T1000 (cell line): ENCODE measurements at regions not wholly inside any gene's neighbourhood (a gene's known extent, or its start where the extent isn't known, plus 50 kb on each side); places are given as distances from the start of the nearest gene placed in this dataset.

Source experiments
- DNase-seq: peaks from one replicate; lab custom pipeline; 2025; ENCODE audit warnings: mixed read lengths; lab: John Stamatoyannopoulos, UW

DNA sequence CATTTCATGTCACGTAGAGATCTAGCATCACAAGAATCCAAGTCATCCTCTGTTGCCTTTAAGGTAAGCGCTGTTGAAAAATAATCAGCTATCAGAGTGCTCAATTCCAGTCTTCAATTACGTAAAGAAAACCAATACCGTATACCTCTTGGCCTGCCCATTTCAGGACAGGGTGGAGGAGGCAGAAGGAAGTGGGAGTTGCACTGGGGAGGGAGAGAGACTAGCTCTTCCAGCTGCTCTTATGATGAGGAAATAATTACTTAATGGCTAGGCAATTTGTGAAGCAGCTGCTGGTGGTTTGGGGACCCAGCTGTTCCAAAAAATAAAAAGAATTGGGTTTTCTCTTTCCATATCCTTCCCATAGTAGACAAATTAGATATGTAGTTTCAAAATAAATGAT is 365.8 kb upstream of the MCTP2 start:
- DNase-seq = no peak

DNA sequence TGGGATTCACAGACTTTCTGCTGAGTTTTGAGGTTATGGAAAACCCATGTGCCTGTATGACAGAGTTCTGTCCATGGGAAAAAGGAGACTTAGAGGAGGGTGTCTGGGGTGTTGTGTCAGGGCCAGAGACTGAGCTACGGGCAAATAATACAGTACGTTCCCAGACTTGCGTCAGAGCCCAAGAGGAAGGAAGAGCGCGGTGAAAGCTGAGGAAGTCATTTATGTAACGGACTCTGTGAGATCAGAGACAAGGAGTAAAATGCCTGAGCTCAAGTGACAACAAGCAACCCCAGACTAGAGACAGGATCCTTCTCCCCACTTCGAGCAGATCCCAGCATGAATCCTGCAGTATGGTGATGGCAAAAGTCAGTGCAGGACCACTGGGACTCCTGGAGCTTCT is 368.6 kb upstream of the MCTP2 start:
- no peak for DNase-seq

DNA sequence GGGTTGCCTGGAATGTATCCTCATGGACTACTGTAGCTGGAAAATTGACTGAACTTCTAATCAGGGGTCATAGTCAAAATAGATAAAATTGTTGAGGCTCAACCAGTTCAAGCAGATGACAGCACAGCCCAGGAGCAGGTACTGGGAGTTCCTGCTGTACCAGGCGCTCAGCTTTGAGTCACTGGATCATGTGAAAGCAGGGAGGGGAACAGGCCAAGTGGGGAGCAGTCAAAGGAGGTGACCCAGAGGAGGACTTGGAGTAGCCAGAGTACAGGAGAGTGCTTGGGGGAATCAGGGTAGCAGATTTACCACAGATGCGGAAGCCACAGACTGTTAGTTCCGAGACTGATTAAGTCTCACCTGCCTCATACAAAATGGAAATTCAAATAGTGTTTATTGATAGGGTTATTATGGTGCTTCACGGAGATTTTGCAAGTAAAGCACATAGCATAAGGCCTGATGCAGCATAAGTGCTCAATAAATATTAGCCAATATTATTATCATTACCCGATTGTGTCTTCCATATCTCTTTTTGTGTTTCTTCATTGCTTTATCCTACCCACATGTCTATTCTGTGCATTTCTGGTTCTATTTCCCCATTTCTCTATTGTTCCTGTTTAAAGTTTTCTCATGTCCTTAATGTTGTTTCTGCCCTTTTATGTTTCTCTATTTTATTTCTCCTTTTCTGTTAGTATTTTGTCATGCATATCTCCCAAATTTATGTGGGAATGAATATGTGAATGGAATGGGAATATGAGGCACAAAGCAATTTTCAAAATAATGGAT is 369.2 kb upstream of the MCTP2 start:
- DNase-seq = no peak

DNA sequence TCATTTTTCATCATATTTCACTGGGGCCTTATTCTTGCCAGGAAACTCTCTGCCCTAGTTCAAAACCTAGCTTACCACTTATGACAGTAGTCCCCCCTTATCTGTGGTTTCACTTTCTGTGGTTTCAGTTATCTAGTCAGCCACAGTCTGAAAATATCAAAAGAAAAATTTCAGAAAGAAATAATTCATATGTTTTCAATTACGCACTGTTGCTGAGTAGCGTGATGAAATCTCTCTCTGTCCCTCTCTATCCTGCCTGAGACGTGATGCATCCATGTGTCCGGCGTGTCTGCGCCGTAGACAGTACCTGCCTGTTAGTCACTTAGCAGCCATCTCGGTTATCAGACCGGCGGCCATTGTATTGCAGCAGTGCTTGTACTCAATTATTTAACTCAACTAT is 369.9 kb upstream of the MCTP2 start:
- DNase-seq = no peak

DNA sequence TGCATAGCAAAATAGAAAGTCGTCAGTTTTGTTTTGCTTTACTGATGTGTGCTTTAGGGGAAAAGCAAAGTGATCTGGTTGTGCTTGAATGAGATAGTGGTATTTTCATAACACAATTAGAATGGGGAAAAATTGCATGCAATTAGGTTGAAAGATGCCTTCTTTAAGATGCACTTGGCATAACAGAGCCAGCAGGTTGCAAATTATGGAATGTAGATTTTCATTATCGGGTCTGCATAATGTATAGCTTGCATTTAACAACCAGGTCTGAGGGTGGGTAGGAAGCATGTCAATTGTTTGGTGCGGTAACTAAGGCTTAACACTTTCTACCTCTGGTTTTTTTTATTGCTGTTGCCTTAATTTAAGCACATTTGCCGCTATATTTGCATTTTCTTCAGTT is 370.7 kb upstream of the MCTP2 start:
- DNase-seq = no peak

DNA sequence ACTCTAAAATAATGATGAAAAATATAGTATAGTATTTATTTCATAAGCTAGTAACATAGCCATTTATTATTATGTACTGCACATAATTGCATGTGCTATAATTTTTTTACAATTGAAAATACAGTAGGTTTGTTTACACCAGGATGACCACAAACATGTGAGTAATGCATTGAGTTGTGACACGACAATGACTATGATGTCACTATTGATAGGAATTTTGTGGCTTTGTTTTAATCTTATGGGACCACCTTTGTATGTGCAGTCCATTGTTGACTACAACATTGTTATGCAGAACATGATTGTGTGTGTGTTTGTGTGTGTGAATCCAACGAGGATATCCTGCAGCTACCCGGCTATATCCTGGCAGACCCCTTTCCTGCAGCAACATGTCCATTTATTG is 372.2 kb upstream of the MCTP2 start:
- DNase-seq = no peak

DNA sequence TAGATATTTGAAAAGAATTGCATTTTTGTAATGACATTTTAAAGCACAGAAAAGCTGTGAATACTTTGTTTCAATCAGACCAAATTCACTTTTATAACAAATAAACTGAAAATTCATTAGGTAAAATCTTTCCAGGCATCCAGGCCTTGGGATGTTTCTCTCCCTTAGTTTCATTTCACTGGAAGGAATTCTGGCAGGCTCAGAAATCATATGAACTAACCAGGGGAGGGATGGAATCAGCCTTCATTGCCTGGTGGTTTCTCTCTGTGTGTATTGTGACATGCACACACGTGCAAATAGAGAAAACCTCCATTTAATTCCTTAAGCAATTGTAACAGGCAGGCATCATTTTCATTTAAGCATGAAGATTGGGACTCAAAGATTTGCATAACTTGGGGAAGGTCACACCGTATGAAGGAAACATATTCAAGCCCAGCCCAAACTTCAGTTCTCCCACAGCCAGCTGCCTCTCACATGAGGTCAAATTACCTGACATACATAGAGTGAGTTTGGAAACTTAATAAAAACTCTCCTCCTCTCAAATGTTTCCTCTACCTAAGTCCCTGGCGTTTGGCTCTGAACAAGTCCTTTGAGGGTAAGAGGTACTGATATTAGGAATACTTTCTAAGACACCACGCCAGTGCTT is 376.1 kb upstream of the MCTP2 start:
- no peak for DNase-seq

DNA sequence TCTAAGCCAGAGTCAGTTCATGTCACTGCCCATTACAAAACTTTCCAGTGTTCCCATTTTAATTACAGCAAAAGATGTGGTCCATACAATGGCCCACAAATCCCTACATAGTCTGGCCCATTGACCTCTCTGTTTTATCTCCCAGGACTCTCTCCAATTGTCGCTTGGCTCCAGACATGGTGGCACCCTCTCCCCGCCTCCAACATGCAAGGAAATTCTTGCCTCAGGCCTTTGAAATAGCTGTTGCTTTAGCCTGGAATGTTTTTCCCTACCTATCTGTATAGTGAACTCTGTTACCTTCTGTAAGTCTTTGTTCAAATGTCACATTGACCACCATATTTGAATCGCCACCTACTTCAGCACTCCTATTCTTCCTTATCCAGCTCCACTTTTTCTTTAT is 377.3 kb upstream of the MCTP2 start:
- no peak for DNase-seq

DNA sequence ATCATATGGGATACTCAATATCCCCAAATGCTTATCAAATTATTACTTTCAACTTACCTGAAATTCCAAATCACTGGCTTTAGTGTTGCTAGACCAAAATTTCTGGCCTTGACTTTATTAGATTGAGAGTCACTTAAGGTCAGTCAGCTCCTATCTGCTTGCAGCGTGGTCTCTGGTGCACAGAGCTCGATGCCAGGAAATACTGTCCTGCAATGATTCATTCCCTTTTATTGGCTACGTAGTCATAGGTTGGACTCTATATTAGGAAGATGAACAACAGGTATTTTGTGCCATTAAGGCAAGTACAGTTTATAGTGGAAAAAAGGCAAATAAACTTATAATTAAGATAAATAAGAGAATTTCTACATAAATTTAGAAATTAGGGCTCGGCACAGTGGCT is 378.6 kb upstream of the MCTP2 start:
- DNase-seq = no peak

DNA sequence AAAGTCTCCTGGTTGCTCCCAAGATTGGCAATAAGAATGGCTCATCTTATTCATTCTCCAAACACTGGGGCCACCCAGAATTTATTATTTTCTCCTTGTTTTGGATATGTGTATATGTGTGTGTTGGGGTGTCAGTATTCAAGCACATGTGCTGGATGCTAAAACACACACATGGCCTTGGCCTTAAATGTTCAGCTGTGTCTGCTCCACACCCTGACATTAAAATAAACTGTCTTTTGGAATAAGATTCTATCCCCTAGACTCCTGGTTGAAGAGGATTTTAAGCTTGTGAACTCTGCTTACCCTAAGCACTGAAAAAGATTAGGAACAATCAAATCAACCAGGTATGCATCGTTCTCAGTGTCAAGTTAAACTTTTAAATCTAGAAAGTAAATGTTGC is 382.9 kb upstream of the MCTP2 start:
- no peak for DNase-seq

DNA sequence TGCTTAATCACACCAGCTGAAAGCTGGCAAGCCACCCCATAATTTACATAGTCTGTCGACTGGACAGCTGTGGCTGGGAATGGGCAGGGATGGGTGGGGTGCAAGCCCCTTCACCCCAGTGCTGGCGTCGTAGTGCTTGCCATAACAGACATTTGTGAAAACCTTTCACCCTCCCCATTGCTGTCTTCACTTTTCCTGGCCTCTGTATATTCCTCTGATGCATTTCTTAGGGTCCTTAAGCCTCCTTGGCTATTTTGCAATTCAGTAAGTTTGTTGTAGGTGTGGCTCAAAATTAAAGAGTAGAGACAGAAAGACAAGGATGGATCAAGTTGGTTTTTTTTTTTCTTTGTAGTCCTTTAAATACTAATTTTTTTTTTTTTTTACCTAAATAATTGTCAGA is 383.3 kb upstream of the MCTP2 start:
- DNase-seq = no peak

DNA sequence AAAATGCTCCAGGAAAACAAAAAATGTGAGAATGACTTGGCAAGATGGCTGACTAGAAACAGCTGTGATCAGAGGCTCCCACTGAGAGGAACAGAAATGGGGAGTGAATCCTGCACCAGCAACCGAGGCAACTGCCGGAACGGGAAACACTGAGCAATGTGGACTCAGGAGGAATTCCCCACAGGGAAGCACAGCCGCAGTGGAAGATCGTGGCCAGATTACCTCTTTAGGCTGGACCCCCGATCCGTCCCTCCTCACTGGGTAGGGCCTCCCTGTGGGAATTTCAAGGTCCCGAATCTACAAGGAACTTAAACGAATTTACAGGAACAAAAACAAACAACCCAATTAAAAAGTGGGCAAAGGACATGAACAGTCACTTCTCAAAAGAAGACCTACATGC is 385.2 kb upstream of the MCTP2 start:
- no peak for DNase-seq

DNA sequence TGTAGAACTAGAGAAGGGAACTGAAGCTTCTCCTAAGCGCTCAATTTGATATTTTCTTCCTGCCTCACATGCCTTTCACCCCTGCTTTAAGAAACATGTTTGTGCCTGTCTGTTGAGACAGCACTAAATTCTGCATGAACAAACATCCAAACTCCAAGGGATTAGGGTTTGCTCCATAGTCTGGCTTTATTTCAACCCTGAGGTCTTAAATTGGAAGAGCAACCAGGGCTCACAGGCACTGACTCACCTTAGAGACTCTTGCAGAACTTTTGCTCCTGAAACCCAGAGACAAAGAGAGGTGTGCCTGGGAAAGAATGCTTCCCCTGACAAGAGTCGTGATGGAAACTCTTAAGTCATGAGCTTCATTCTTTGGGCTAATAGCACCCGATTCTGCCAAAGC is 393.9 kb upstream of the MCTP2 start:
- DNase-seq = no peak

DNA sequence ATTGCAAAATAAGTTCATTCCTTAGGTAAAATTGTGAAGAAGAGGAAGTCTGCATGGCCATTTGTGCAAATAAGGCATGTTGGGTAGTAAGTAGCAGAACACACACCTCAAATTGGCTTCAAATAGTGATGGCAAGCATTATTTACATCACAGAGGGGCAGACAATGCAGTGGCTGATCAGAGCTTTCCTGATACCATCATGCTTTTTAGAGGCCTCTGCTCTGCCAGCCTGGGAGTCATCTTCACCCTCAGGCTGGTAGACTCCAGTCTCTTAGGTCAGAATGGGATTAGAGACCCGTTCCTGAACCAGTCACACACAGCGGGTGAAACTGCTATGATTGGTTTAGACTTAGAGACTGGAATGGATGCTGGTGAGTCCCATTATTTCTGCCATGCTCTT is 396.0 kb upstream of the MCTP2 start:
- no peak for DNase-seq

DNA sequence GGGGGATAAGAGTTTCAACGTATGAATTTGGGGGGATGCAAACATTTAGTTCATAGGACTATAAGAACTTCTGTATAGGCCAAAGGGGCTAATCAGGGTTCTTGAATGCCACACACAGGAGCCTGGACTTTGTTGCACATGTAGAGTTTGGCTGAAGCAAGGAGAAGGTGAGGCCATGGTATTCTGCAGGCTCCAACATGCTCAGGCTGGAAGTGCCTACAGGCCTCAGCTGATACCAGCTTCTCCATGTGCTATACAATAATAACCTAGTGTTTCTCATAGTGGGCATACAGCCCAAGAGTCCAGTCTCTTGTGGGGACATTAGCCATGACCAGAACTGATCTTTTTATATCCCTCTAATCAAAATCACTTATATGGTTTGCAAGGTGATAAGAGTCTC is 399.7 kb upstream of the MCTP2 start:
- DNase-seq = no peak

DNA sequence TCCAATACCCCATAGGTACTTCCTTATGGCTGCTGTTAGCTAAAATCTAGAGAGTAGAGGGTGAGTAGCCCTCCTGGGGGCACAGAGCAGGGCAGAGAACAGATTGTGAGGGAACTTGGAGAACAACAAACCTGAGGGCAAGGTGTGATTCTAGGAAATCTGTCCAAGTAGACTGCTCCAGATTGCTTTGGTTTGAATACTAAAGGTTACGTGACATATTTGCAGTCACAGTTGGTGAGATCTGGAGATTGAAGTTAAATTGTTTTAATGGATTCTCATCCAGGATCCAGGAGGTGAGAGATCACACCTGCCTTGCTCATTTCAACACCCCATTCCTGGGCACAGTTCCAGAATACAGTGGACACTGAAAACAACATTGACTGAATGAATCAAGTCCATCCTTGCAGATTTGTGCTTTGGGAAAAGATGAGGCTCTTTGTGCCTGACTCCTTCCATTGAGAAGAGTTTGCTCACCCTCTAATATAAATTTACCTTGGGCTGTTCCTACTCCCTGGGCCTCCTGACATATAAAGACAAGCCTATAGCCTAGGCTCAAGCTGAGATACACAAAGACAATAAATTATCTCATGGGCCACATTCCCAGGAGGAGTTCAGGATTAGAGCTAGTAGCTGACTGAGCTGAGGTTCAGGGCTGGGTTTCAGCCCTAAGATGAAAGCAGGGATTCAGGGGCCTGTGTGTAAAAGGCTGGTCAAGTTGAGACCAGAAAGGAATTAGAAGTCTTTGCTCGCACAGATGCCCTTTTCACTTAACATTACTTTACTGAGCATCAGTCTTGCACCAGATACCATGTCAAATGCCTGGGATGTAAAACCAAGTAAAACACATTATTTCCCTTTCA is 400.9 kb upstream of the MCTP2 start:
- DNase-seq = no peak

DNA sequence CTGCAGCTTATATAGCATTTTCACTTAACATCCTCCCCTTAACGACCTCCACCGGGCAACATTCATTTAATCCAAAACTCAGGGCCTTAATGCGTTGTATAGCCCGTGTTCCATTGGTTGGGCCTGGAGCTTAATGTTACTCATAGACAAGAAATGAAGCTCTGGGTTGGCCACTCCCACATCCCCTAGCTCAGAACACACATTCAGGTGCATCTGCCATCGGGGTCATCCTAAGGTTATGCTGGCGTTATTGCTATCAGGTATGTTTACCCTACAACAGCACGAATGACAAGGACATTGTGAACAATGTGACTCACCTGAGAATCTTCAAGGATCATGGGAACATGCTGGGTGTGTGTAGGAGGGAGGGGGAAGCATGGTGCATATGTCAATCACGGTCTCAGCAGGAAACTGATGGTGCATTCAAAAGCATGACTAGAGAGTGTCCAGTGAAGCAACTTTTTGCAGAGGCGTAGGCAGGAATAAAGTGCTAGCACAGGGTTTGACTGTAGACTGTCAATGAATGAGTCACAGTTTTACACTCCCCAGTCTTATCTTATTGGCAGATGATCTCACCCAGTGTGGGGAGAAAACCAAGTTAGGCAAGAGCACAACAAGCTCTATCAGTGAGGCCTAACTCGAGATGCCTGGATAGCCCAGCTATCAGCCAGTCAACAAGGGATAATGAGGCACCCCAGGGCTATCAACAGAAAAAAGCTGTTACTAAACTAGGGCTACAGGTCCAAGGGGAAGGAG is 402.1 kb upstream of the MCTP2 start:
- DNase-seq = peak; percentile 53

DNA sequence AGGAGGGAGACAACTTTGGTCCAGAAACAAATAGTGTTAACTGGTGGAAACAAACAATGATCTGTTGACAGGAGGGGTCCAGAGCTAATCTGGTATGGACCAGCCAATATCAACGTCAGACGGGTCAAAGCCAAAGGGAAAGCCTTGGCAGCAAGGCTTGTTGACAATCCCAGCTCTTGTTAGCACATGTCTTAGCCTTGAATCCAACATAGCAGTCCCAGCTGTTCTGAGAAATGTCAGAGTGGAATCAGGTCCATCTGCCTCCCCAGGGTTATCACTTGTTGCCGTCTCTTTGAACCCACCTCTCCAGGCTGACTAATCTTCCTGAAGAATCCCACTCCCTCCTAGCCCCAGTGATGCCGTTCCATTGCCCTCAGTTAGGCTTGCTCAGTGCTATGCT is 404.6 kb upstream of the MCTP2 start:
- DNase-seq = no peak

DNA sequence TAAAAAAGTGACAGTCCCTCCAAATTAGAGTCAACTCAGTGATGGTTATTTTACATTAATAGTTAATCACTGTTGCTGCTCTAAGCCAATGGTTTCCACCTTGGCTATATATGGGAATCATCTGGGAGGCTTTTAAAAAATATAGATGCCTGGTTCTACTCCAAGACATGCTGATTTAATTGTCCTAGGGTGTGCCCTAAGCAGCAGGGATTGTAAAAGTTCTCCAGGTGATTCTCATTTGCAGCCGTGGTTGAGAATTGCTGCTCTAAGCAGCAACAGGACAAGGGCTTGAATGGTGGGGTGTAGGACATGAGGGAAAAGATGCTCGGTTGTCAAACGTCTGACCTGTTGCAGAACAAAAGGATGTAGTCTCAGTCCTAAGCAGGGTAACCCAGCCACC is 405.1 kb upstream of the MCTP2 start:
- DNase-seq = no peak

DNA sequence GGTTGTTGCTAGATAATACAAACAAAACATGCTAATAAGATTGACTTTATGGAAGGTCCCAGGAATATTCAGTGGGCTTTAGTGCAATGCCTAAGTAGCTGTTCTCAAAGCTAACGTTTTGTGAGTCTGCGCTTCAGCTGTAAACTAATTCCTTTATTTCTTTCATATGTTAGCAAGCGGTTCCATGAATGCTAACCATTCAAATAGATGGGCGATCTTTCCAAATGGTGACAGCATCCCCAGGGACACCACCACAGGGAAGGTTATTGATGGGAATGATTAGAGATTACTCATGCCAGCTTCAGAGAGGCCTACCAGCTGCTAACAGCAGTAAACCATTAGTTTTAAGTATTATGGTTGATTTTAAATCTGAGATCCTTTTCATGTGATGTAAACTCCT is 405.7 kb upstream of the MCTP2 start:
- no peak for DNase-seq

DNA sequence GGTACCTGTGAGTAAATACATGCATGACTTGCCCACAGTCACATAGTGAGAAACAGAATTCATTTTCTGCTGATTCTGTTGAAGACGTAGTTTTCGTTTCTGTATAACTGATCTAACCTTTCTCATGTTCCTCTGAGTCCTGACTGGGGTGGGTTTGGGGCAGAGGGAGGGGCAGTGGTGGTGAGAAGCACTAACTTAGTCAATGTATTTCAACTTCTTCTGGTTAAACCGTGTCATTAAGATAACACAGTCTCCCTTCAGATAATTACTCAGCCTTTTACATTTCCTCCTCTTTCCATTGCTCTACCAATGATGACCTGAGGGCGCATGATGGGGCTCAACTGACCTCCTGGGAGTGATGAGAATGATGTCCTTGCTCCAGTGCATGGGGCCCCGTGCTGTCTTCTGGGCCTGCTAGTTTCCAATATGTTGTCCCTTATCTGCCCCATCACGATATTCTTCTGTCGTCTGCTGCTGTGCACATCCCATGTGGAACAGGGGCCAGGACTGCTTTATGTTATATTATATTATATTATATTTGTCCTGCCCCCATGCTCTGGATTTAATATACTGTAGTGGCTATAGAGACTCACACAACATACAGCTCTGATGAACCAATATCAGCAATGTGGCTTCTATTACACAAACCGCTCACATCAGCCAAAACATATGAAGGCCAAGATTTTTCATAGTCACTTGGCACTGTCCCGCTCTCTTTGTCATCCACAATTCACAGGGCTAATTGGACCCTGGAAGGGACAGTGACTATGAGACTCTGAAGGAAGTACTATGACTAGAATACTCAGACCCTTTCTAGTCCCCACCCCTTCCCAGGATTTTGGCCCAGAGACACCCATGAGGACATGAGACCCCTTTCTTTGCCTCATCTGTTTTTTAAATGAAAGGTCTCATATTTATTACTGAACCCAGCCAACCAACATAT is 407.1 kb upstream of the MCTP2 start:
- DNase-seq = no peak
